CD4-positive, alpha-beta memory T cell (primary cell): ENCODE measurements at regions not wholly inside any gene's neighbourhood (a gene's known extent, or its start where the extent isn't known, plus 50 kb on each side); places are given as distances from the start of the nearest gene placed in this dataset.
A peak's percentile ranks its signal among the peaks of the same experiment; 100 is the strongest.

Source experiments
- CTCF ChIA-PET: fragments of 350-600 bp; sonication (Branson Sonifier 250); formaldehyde crosslinking; loops from one replicate; lab custom pipeline; 2021; ENCODE audit warnings: inconsistent platforms; ENCODE audit not compliant: partially characterized antibody; lab: Charles Lee
- POLR2A ChIA-PET: fragments of 350-600 bp; sonication (Branson Sonifier 250); formaldehyde crosslinking; loops from one replicate; lab custom pipeline; 2021; ENCODE audit not compliant: partially characterized antibody; lab: Charles Lee
- DNase-seq, 5 donors: peaks; one replicate each; pipeline versions ENCODE4 v3.0.0 to v3.0.0-alpha.2; 2020 to 2022; ENCODE audit warnings: mixed read lengths in 1 of 5
- H3K27ac ChIP-seq: one replicate; pipeline ENCODE4 v1.7.0; 2013; ENCODE audit warnings: low read depth, low read length
- H3K27me3 ChIP-seq: 2 replicates; pipeline ENCODE4 v1.7.0; 2013; ENCODE audit warnings: mild to moderate bottlenecking, low read length, moderate library complexity; ENCODE audit not compliant: insufficient read depth
- H3K36me3 ChIP-seq: 2 replicates; pipeline ENCODE4 v1.7.0; 2013; ENCODE audit warnings: mild to moderate bottlenecking, low read length, moderate library complexity; ENCODE audit not compliant: insufficient read depth
- H3K4me1 ChIP-seq: 2 replicates; pipeline ENCODE4 v1.7.0; 2013; ENCODE audit warnings: mild to moderate bottlenecking, low read length, moderate library complexity; ENCODE audit not compliant: insufficient read depth
- H3K4me3 ChIP-seq, 2 donors: one replicate each; pipeline ENCODE4 v1.7.0; 2013; ENCODE audit warnings: low read length in 2 of 2, mild to moderate bottlenecking in 1 of 2
- H3K9me3 ChIP-seq, 2 donors: one replicate each; pipeline ENCODE4 v1.7.0; 2013; ENCODE audit warnings: low read length in 2 of 2, control low read depth in 1 of 2; ENCODE audit not compliant: control insufficient read depth in 1 of 2
- H3K27ac Mint-ChIP-seq, 7 donors: one replicate each; pipeline ENCODE4 v1.8.0; 2020 to 2021; ENCODE audit warnings: mixed read lengths in 7 of 7, mild to moderate bottlenecking in 6 of 7, inconsistent platforms in 3 of 7, moderate library complexity in 3 of 7
- H3K27me3 Mint-ChIP-seq, 2 donors: one replicate each; pipeline ENCODE4 v1.8.0; 2020 to 2021; ENCODE audit warnings: mixed read lengths in 2 of 2
- H3K36me3 Mint-ChIP-seq, 2 donors: one replicate each; pipeline ENCODE4 v1.8.0; 2020 to 2021; ENCODE audit warnings: mixed read lengths in 2 of 2, inconsistent platforms in 1 of 2, mild to moderate bottlenecking in 1 of 2
- H3K4me1 Mint-ChIP-seq, 4 donors: one replicate each; pipeline ENCODE4 v1.8.0; 2020 to 2021; ENCODE audit warnings: mixed read lengths in 4 of 4, mild to moderate bottlenecking in 1 of 4
- H3K4me3 Mint-ChIP-seq, 8 donors: one replicate each; pipeline ENCODE4 v1.8.0; 2020 to 2021; ENCODE audit warnings: mixed read lengths in 8 of 8, mild to moderate bottlenecking in 7 of 8, moderate library complexity in 6 of 8, inconsistent platforms in 3 of 8
- H3K9me3 Mint-ChIP-seq, 8 donors: one replicate each; pipeline ENCODE4 v1.8.0; 2020 to 2021; ENCODE audit warnings: mixed read lengths in 8 of 8, mild to moderate bottlenecking in 5 of 8, inconsistent platforms in 3 of 8, moderate library complexity in 1 of 8
- intact Hi-C: fragments of 100-400 bp; cut with micrococcal nuclease; formaldehyde crosslinking; loops from one replicate; pipeline ENCODE4 v1.15.1; 2023

- no peaks in the 10 kb centered on the region for H3K9me3 ChIP-seq
- POLR2A ChIA-PET, result interaction anchor here (1.5 to 3.3 kb wide), 2 partner anchors 11 to 16 kb away, joined by 4 to 18 read pairs; no protein-coding TSS in a partner anchor
- H3K27ac ChIP-seq, result no peak overlapping the region
- peak overlapping the region in 1 of 8 donors; percentile 29 for H3K4me3 Mint-ChIP-seq
- peaks cover 14 to 42% (median 24%) of the 10 kb centered on the region in 4 donors for H3K4me1 Mint-ChIP-seq
- peak overlapping the region in 4 of 7 donors; percentile 19 to 82 (median 30) for H3K27ac Mint-ChIP-seq
- H3K36me3 Mint-ChIP-seq, result no peaks in the 10 kb centered on the region
- intact Hi-C loops, result no loop called here
- no peaks in the 10 kb centered on the region for H3K27me3 ChIP-seq
- no peaks in the 10 kb centered on the region for H3K27me3 Mint-ChIP-seq
- H3K36me3 ChIP-seq, result no peaks in the 10 kb centered on the region
- DNase-seq, result no peak
- peaks cover 20% of the 10 kb centered on the region for H3K4me1 ChIP-seq
- H3K9me3 Mint-ChIP-seq, result no peaks in the 10 kb centered on the region
- H3K4me3 ChIP-seq, result no peak overlapping the region
- CTCF ChIA-PET, result interaction anchor here (1.1 to 1.2 kb wide), 3 partner anchors 21 to 39 kb away, joined by 3 to 5 read pairs (median 3); no protein-coding TSS in a partner anchor
Measured at GRCh38 chr16:79295162-79295561, 305.4 kb downstream of the MAF start.

DNA sequence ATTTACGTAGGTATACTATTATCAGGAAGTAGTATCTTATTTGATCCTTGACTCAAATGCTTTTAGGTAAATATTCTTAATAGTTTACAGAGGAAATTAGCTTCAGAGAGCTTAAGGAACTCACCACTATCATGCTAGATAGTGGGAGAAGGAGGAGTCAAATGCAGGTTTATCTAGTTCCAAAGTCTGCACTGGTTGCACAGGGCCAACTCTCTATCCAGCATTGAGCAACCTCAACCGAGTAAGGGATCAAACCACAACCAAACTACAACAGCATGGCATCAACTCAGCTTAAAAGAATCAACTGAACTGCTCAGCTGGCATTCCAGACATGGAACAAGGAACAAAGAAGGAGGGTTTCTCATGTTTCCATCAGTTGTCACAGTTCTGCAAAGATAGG lies 306.0 kb downstream of the MAF start:
- H3K4me1 ChIP-seq, result peaks cover 20% of the 10 kb centered on the region
- Mint-ChIP-seq H3K36me3 (no peaks in the 10 kb centered on the region), H3K4me3 (no peak overlapping the region), H3K4me1 (peaks cover 14 to 42% (median 23%) of the 10 kb centered on the region in 4 donors), H3K27me3 (no peaks in the 10 kb centered on the region), H3K9me3 (no peaks in the 10 kb centered on the region), H3K27ac (peak overlapping the region in 2 of 7 donors; percentile 7 to 13)
- H3K27me3 ChIP-seq, result no peaks in the 10 kb centered on the region
- ChIA-PET POLR2A (interaction anchor here (1.5 to 3.3 kb wide), 2 partner anchors 10 to 15 kb away, joined by 4 to 18 read pairs; no protein-coding TSS in a partner anchor), CTCF (interaction anchor here (0.9 to 1.2 kb wide), 4 partner anchors 20 to 39 kb away, joined by 3 to 5 read pairs (median 3); no protein-coding TSS in a partner anchor)
- H3K36me3 ChIP-seq, result no peaks in the 10 kb centered on the region
- H3K27ac ChIP-seq, result no peak overlapping the region
- no peaks in the 10 kb centered on the region for H3K9me3 ChIP-seq
- DNase-seq, result no peak
- intact Hi-C loops, result no loop called here
- no peak overlapping the region for H3K4me3 ChIP-seq

- peaks cover 0 to 3% (median 0%) of the 10 kb centered on the region in 8 donors for H3K9me3 Mint-ChIP-seq
- no peaks in the 10 kb centered on the region for H3K36me3 Mint-ChIP-seq
- peak overlapping the region in 3 of 7 donors; percentile 7 to 56 (median 10) for H3K27ac Mint-ChIP-seq
- no peak overlapping the region for H3K4me3 Mint-ChIP-seq
- H3K27me3 Mint-ChIP-seq, result no peaks in the 10 kb centered on the region
- H3K9me3 ChIP-seq, result no peaks in the 10 kb centered on the region
- DNase-seq, result no peak
- H3K36me3 ChIP-seq, result no peaks in the 10 kb centered on the region
- intact Hi-C loops, result no loop called here
- ChIA-PET CTCF (interaction anchor here (0.6 to 1.2 kb wide), 4 partner anchors 19 to 164 kb away, joined by 3 to 5 read pairs (median 3); no protein-coding TSS in a partner anchor), POLR2A (interaction anchor here (1.5 to 3.3 kb wide), 2 partner anchors 10 to 14 kb away, joined by 4 to 18 read pairs; no protein-coding TSS in a partner anchor)
- peaks cover 20% of the 10 kb centered on the region for H3K4me1 ChIP-seq
- H3K27me3 ChIP-seq, result no peaks in the 10 kb centered on the region
- no peak overlapping the region for H3K4me3 ChIP-seq
- H3K4me1 Mint-ChIP-seq, result peaks cover 14 to 48% (median 24%) of the 10 kb centered on the region in 4 donors
- no peak overlapping the region for H3K27ac ChIP-seq
Measured at GRCh38 chr16:79293836-79294460, 306.6 kb downstream of the MAF start.

DNA sequence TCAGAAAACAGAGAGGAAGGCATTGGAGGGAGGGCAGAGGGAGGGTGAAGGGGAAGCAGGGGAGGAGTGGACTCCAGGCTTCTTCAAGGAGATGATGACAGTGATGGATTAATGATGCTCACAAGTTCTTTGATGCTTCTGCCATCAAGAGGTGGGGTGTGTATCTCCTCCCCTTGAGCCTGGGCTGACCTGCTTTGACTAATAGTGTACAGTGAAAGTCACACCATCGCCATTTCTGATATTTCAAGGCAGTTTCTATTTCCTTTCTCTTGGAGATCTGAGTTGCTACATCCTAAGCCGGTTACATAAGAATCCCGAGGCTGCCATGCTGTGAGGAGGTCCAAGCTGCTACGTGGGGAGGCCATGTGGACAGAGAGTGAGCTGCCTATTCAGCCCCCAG lies 312.5 kb downstream of the MAF start:
- no peak overlapping the region for H3K4me3 ChIP-seq
- peaks cover 50% of the 10 kb centered on the region for H3K4me1 ChIP-seq
- no peaks in the 10 kb centered on the region for H3K9me3 ChIP-seq
- H3K27me3 Mint-ChIP-seq, result no peaks in the 10 kb centered on the region
- peak overlapping the region in 6 of 8 donors; percentile 19 to 91 (median 84) for H3K4me3 Mint-ChIP-seq
- intact Hi-C loops, result loop anchor here (10.0 kb wide), 1 partner anchor 1717 kb away; the partner anchor contains the start of genes CENPN and CMC2
- H3K36me3 Mint-ChIP-seq, result no peaks in the 10 kb centered on the region
- CTCF ChIA-PET, result interaction anchor here (0.6 to 7.6 kb wide), 9 partner anchors 9 to 313 kb away, joined by 3 to 109 read pairs (median 6); partner anchors contain the start of gene MAF
- no peaks in the 10 kb centered on the region for H3K27me3 ChIP-seq
- H3K4me1 Mint-ChIP-seq, result peaks cover 38 to 58% (median 46%) of the 10 kb centered on the region in 4 donors
- H3K27ac Mint-ChIP-seq, result peak overlapping the region in 6 of 7 donors; percentile 35 to 92 (median 82)
- POLR2A ChIA-PET, result interaction anchor here (0.8 to 8.8 kb wide), 6 partner anchors 9 to 312 kb away, joined by 3 to 146 read pairs (median 22); partner anchors contain the start of gene MAF
- H3K9me3 Mint-ChIP-seq, result peaks cover 0 to 4% (median 0%) of the 10 kb centered on the region in 8 donors
- H3K27ac ChIP-seq, result no peak overlapping the region
- H3K36me3 ChIP-seq, result no peaks in the 10 kb centered on the region
- no peak for DNase-seq

GRCh38 chr16:79287424-79287917 lies 313.1 kb downstream of the MAF start:
- peak overlapping the region; percentile 6 to 59 for H3K4me3 ChIP-seq
- ChIA-PET CTCF (interaction anchor here (0.6 to 7.6 kb wide), 10 partner anchors 8 to 314 kb away, joined by 3 to 109 read pairs (median 6); partner anchors contain the start of gene MAF), POLR2A (interaction anchor here (0.8 to 8.8 kb wide), 8 partner anchors 9 to 312 kb away, joined by 3 to 146 read pairs (median 10); partner anchors contain the start of gene MAF)
- peaks cover 0 to 4% (median 0%) of the 10 kb centered on the region in 8 donors for H3K9me3 Mint-ChIP-seq
- peak overlapping the region; percentile 73 to 93 (median 86) for H3K4me3 Mint-ChIP-seq
- H3K4me1 Mint-ChIP-seq, result peaks cover 43 to 62% (median 52%) of the 10 kb centered on the region in 4 donors
- no peaks in the 10 kb centered on the region for H3K9me3 ChIP-seq
- H3K27ac ChIP-seq, result peak overlapping the region; percentile 23
- H3K36me3 Mint-ChIP-seq, result no peaks in the 10 kb centered on the region
- no peaks in the 10 kb centered on the region for H3K27me3 ChIP-seq
- H3K27me3 Mint-ChIP-seq, result no peaks in the 10 kb centered on the region
- intact Hi-C loops, result loop anchor here (10.0 kb wide), 1 partner anchor 1717 kb away; the partner anchor contains the start of genes CENPN and CMC2
- H3K27ac Mint-ChIP-seq, result peak overlapping the region; percentile 79 to 92 (median 88)
- DNase-seq, result no peak
- H3K4me1 ChIP-seq, result peaks cover 56% of the 10 kb centered on the region
- no peaks in the 10 kb centered on the region for H3K36me3 ChIP-seq

DNA sequence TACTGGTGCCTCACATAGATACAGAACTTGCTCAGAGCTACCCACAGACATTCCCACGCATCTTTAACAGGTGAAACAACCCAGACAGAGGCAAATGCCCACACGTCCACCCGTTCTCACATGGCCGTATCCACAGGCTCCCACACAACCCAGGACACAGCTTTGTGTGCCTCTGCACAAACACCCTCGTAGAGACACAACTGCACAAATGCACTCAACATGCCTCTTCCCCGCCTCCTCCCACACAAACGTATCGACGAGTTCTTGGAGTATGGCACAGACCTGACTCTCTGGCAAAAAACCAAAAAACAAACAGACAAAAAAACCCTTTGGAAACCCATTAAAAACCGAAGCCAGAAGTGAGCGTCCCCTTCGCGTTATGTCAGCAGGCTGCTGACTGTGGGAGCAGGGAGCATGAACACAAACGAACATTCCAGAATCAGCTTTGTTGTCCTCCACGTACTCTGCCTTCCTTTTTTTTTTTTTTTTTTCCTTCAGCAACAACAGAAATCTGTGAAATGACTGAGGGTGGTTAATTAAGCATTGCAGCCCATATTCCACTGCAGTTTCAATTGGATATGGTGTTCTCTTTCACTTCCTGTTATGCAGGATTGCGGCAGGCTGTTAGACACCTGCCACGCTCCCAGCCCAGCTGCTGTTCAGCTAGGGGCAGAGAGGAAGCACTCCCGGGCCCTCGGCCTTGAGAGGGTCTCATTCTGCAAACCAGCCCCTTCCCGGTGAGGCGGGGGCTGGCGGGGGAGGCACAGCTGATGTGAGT lies 313.7 kb downstream of the MAF start:
- Histone ChIP-seq H3K9me3 (no peaks in the 10 kb centered on the region), H3K36me3 (no peaks in the 10 kb centered on the region), H3K27me3 (no peaks in the 10 kb centered on the region), H3K4me3 (peak overlapping the region; percentile 6 to 59), H3K27ac (peak overlapping the region; percentile 23), H3K4me1 (peaks cover 62% of the 10 kb centered on the region)
- Mint-ChIP-seq H3K27ac (peak overlapping the region; percentile 79 to 92 (median 88)), H3K9me3 (peaks cover 0 to 4% (median 0%) of the 10 kb centered on the region in 8 donors), H3K27me3 (no peaks in the 10 kb centered on the region), H3K36me3 (no peaks in the 10 kb centered on the region), H3K4me1 (peaks cover 44 to 68% (median 59%) of the 10 kb centered on the region in 4 donors), H3K4me3 (peak overlapping the region; percentile 73 to 93 (median 86))
- CTCF ChIA-PET, result interaction anchor here (0.7 to 7.6 kb wide), 10 partner anchors 8 to 314 kb away, joined by 3 to 109 read pairs (median 6); partner anchors contain the start of gene MAF
- DNase-seq, result peak in 4 of 5 donors; percentile 36 to 48 (median 40)
- POLR2A ChIA-PET, result interaction anchor here (0.6 to 8.8 kb wide), 15 partner anchors 8 to 439 kb away, joined by 3 to 146 read pairs (median 4); partner anchors contain the start of gene MAF
- intact Hi-C loops, result loop anchor here (1.0 to 10.0 kb wide), 2 partner anchors 9 to 1718 kb away; partner anchors contain the start of genes CENPN and CMC2
